ENCODE measurements at regions not wholly inside any gene's neighbourhood (a gene's known extent, or its start where the extent isn't known, plus 50 kb on each side); places are given as distances from the start of the nearest gene placed in this dataset.

DNA sequence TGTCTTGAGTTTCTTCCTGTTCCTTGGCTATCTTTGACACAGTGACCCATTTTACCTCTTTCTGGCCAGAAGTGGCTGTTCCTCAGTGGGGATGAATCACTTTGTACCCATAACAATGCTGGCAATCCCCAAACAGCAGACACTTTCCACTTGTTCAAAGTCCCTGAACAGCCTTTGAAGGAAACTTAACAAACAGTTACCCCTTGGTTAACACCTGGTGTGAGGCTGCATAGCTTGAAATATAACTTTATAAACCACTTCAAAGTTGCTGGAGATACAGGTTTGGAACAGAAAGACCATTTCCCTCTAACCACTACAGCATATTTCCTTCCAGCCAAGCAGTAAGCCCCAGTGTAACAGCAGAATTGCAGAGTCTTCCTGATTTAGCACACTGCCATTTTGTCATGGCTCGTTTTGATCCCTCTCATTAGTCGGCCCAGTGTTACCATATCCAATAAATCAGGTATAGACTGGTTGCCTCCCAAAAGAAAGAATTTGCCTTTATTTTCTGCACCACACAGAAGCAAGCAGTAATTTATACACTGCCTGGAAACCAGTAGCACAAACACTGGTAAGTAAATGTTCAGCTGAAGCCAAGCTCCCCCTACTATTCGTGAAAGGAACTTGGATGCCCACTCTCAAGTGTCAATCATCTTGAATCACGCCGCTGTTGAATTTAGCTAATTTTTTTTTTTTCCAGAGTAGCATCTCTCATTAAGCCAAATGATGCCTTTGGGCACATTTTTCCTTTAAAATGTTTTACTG lies 225.9 kb downstream of the PIK3R1 start:
- TF ChIP-seq, protein P1, sequence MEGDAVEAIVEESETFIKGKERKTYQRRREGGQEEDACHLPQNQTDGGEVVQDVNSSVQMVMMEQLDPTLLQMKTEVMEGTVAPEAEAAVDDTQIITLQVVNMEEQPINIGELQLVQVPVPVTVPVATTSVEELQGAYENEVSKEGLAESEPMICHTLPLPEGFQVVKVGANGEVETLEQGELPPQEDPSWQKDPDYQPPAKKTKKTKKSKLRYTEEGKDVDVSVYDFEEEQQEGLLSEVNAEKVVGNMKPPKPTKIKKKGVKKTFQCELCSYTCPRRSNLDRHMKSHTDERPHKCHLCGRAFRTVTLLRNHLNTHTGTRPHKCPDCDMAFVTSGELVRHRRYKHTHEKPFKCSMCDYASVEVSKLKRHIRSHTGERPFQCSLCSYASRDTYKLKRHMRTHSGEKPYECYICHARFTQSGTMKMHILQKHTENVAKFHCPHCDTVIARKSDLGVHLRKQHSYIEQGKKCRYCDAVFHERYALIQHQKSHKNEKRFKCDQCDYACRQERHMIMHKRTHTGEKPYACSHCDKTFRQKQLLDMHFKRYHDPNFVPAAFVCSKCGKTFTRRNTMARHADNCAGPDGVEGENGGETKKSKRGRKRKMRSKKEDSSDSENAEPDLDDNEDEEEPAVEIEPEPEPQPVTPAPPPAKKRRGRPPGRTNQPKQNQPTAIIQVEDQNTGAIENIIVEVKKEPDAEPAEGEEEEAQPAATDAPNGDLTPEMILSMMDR (conservative IDR thresholded peaks at IDR 0.05; ENCODE audit: low read depth, low read length), result no peak
- TF ChIP-seq EZH2 (IDR thresholded peaks at IDR 0.05; ENCODE audit: borderline replicate concordance, low read depth, low read length, poor library complexity, severe bottlenecking), result no peak
- Histone ChIP-seq H3K27ac (ENCODE audit: low read depth, low read length, poor library complexity, severe bottlenecking) (no peak overlapping the region), H3K36me3 (ENCODE audit: insufficient read depth, low read length, poor library complexity, severe bottlenecking) (no peaks in the 10 kb centered on the region), H3K27me3 (replicated peaks; ENCODE audit: insufficient read depth, low read depth, low read length, poor library complexity) (no peaks in the 10 kb centered on the region), H3K9me3 (ENCODE audit: low read depth, low read length, poor library complexity, severe bottlenecking) (no peaks in the 10 kb centered on the region), H3K4me3 (ENCODE audit: low read depth, low read length, poor library complexity, severe bottlenecking) (no peak overlapping the region), H3K4me1 (ENCODE audit: insufficient read depth, low read length, poor library complexity, severe bottlenecking) (no peaks in the 10 kb centered on the region)
- DNase-seq (ENCODE audit: low spot score), result no peak
- no TSS peak for BruUV-seq (replicated peaks)
- ChIA-PET POLR2A (ENCODE audit: low non-redundant PET) (no interaction called here), CTCF (no interaction called here)
- intact Hi-C loops (cut with micrococcal nuclease; ENCODE audit: unreplicated experiment), result no loop called here

DNA sequence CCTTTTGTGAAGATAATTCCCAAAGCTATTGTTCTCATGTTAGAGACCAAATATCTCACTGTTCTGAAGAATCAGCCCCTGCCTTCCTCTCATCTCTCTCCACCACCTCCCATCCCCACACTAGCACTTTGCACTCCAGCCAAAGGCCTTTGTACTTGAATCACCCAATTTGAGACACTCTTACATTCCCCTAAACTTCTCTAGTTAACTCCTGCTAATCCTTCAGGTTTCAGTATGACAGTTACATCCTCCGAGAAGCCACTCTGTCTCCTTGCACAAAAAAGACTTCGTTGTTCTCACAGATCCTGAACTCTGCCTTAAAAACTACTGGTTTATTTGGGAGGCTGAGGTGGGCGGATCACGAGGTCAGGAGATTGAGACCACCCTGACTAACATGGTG lies 227.5 kb downstream of the PIK3R1 start:
- BruUV-seq (replicated peaks), result no TSS peak
- Histone ChIP-seq H3K36me3 (ENCODE audit: insufficient read depth, low read length, poor library complexity, severe bottlenecking) (no peaks in the 10 kb centered on the region), H3K27me3 (replicated peaks; ENCODE audit: insufficient read depth, low read depth, low read length, poor library complexity) (no peaks in the 10 kb centered on the region), H3K4me3 (ENCODE audit: low read depth, low read length, poor library complexity, severe bottlenecking) (no peak overlapping the region), H3K9me3 (ENCODE audit: low read depth, low read length, poor library complexity, severe bottlenecking) (no peaks in the 10 kb centered on the region), H3K4me1 (ENCODE audit: insufficient read depth, low read length, poor library complexity, severe bottlenecking) (no peaks in the 10 kb centered on the region), H3K27ac (ENCODE audit: low read depth, low read length, poor library complexity, severe bottlenecking) (no peak overlapping the region)
- POLR2A ChIA-PET (ENCODE audit: low non-redundant PET), result no interaction called here
- CTCF ChIA-PET, result no interaction called here
- no peak for TF ChIP-seq EZH2 (IDR thresholded peaks at IDR 0.05; ENCODE audit: borderline replicate concordance, low read depth, low read length, poor library complexity, severe bottlenecking)
- TF ChIP-seq, protein P1 (conservative IDR thresholded peaks at IDR 0.05; ENCODE audit: low read depth, low read length), result no peak
- no peak for DNase-seq (ENCODE audit: low spot score)
- intact Hi-C loops (cut with micrococcal nuclease; ENCODE audit: unreplicated experiment), result no loop called here

DNA sequence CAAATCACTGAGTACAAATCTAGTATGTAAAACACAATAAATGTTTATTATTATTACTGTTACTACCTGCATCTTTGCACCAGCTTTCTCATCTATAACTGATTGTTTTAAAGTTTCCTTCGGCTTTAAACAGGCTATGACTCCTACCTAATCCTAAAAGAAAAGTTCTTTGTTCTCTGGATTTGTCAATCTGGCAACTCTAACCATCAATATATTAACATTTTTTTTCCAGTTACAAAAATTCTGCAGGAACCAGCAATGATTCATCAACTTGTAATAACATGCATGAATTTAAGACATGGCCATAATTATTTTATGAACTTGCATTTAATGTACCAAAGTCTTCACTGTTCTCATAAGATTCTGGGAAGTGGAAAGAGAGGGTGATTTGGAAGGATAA lies 228.5 kb downstream of the PIK3R1 start:
- TF ChIP-seq, protein P1 (conservative IDR thresholded peaks at IDR 0.05; ENCODE audit: low read depth, low read length), result no peak
- TF ChIP-seq EZH2 (IDR thresholded peaks at IDR 0.05; ENCODE audit: borderline replicate concordance, low read depth, low read length, poor library complexity, severe bottlenecking), result no peak
- no peaks in the 10 kb centered on the region for H3K4me1 ChIP-seq (ENCODE audit: insufficient read depth, low read length, poor library complexity, severe bottlenecking)
- H3K9me3 ChIP-seq (ENCODE audit: low read depth, low read length, poor library complexity, severe bottlenecking), result no peaks in the 10 kb centered on the region
- H3K4me3 ChIP-seq (ENCODE audit: low read depth, low read length, poor library complexity, severe bottlenecking), result no peak overlapping the region
- no peak for DNase-seq (ENCODE audit: low spot score)
- H3K27ac ChIP-seq (ENCODE audit: low read depth, low read length, poor library complexity, severe bottlenecking), result no peak overlapping the region
- no peaks in the 10 kb centered on the region for H3K27me3 ChIP-seq (replicated peaks; ENCODE audit: insufficient read depth, low read depth, low read length, poor library complexity)
- no peaks in the 10 kb centered on the region for H3K36me3 ChIP-seq (ENCODE audit: insufficient read depth, low read length, poor library complexity, severe bottlenecking)
- intact Hi-C loops (cut with micrococcal nuclease; ENCODE audit: unreplicated experiment), result no loop called here
- no TSS peak for BruUV-seq (replicated peaks)
- CTCF ChIA-PET, result no interaction called here
- POLR2A ChIA-PET (ENCODE audit: low non-redundant PET), result no interaction called here

Measured in A673 (cell line).